OCI-LY1 (cell line): ENCODE measurements at regions not wholly inside any gene's neighbourhood (a gene's known extent, or its start where the extent isn't known, plus 50 kb on each side); places are given as distances from the start of the nearest gene placed in this dataset.

ENCODE experiments used
- H2AFZ ChIP-seq: fragments of 200-600 bp; sonication (generic), shearing (Covaris generic); 2 replicates; pipeline ENCODE4 v1.6.0; 2014; ENCODE audit warnings: antibody characterized with exemption, mild to moderate bottlenecking, low read length
- H3F3A ChIP-seq: fragments of 200-600 bp; sonication (generic), shearing (Covaris generic); 2 replicates; pipeline ENCODE4 v1.6.0; 2014; ENCODE audit warnings: mild to moderate bottlenecking, antibody characterized with exemption, low read length, moderate library complexity; ENCODE audit not compliant: insufficient read depth
- H3K27ac ChIP-seq: fragments of 200-600 bp; sonication (generic); 2 replicates; pipeline ENCODE4 v1.5.1; 2014; ENCODE audit warnings: low read length, mixed run types, mild to moderate bottlenecking, low read depth; ENCODE audit not compliant: poor library complexity, severe bottlenecking
- H3K27me3 ChIP-seq: fragments of 200-600 bp; sonication (generic); 2 replicates; pipeline ENCODE4 v1.6.0; 2014; ENCODE audit warnings: antibody characterized with exemption, mild to moderate bottlenecking, low read length, moderate library complexity; ENCODE audit not compliant: insufficient read depth
- H3K36me3 ChIP-seq: fragments of 200-600 bp; sonication (generic); 2 replicates; pipeline ENCODE4 v1.6.1; 2014; ENCODE audit warnings: mild to moderate bottlenecking, antibody characterized with exemption, low read length, moderate library complexity, mixed read lengths; ENCODE audit not compliant: insufficient read depth
- H3K4me1 ChIP-seq: fragments of 200-600 bp; sonication (generic); 2 replicates; pipeline ENCODE4 v1.5.1; 2014; ENCODE audit warnings: mild to moderate bottlenecking, low read length, moderate library complexity; ENCODE audit not compliant: insufficient read depth, severe bottlenecking
- H3K4me2 ChIP-seq: fragments of 200-600 bp; sonication (generic), shearing (Covaris generic); 2 replicates; pipeline ENCODE4 v1.6.1; 2014; ENCODE audit warnings: low read length
- H3K4me3 ChIP-seq: fragments of 200-600 bp; sonication (generic); 2 replicates; pipeline ENCODE4 v1.5.1; 2014; ENCODE audit warnings: low read length, low read depth, mild to moderate bottlenecking, mixed read lengths; ENCODE audit not compliant: poor library complexity, severe bottlenecking
- H3K79me2 ChIP-seq: fragments of 200-600 bp; shearing (Covaris generic); 2 replicates; pipeline ENCODE4 v1.6.1; 2016; ENCODE audit warnings: mixed run types, low read length, mixed read lengths; ENCODE audit not compliant: insufficient read depth
- H3K9ac ChIP-seq: fragments of 200-600 bp; sonication (generic), shearing (Covaris generic); 2 replicates; pipeline ENCODE4 v1.6.1; 2014; ENCODE audit warnings: mild to moderate bottlenecking, low read length, mixed read lengths
- H3K9me2 ChIP-seq: fragments of 200-600 bp; sonication (generic), shearing (Covaris generic); 2 replicates; pipeline ENCODE4 v1.6.1; 2014; ENCODE audit warnings: low read depth, mild to moderate bottlenecking, low read length, mixed read lengths
- H3K9me3 ChIP-seq: fragments of 200-600 bp; shearing (Covaris generic); 2 replicates; pipeline ENCODE4 v1.6.1; 2014; ENCODE audit warnings: low read length, mixed read lengths
- H4K20me1 ChIP-seq: fragments of 200-600 bp; sonication (generic), shearing (Covaris generic); 2 replicates; pipeline ENCODE4 v1.6.0; 2016; ENCODE audit warnings: mild to moderate bottlenecking, low read length; ENCODE audit not compliant: insufficient read depth
- EZH2 ChIP-seq: fragments of 200-600 bp; sonication (generic), shearing (Covaris generic); IDR thresholded peaks from 2 replicates; pipeline ENCODE4 v1.8.0; 2017; ENCODE audit warnings: borderline replicate concordance, mixed run types, mild to moderate bottlenecking, antibody characterized with exemption, low read length, moderate library complexity, mixed read lengths
- TF ChIP-seq, protein P1 (sequence below): fragments of 200-600 bp; sonication (generic), shearing (Covaris generic); IDR thresholded peaks from 2 replicates; pipeline ENCODE4 v1.5.1; 2017; ENCODE audit warnings: mild to moderate bottlenecking, antibody characterized with exemption, low read length, moderate library complexity, mixed read lengths

GRCh38 chr12:111034083-111034885 is 113.9 kb upstream of the MYL2 start, which contains the start of gene CUX2:
Gene CUX2, plus strand, starts transcription at chr12:111034165.
- Histone ChIP-seq H3K4me2 (no peak within 1 kb of the TSS), H4K20me1 (no peaks in the 10 kb centered on the region), H3K27ac (no peak within 1 kb of the TSS), H3K9me2 (no peaks in the 10 kb centered on the region), H2AFZ (no peak within 1 kb of the TSS), H3K36me3 (no peaks in the 10 kb centered on the region), H3K79me2 (no peaks in the 10 kb centered on the region), H3F3A (no peaks in the 10 kb centered on the region), H3K4me1 (no peaks in the 10 kb centered on the region), H3K9me3 (no peaks in the 10 kb centered on the region), H3K9ac (no peak within 1 kb of the TSS), H3K4me3 (no peak within 1 kb of the TSS), H3K27me3 (no peaks in the 10 kb centered on the region)
- TF ChIP-seq EZH2, result no peak
- TF ChIP-seq, protein P1, sequence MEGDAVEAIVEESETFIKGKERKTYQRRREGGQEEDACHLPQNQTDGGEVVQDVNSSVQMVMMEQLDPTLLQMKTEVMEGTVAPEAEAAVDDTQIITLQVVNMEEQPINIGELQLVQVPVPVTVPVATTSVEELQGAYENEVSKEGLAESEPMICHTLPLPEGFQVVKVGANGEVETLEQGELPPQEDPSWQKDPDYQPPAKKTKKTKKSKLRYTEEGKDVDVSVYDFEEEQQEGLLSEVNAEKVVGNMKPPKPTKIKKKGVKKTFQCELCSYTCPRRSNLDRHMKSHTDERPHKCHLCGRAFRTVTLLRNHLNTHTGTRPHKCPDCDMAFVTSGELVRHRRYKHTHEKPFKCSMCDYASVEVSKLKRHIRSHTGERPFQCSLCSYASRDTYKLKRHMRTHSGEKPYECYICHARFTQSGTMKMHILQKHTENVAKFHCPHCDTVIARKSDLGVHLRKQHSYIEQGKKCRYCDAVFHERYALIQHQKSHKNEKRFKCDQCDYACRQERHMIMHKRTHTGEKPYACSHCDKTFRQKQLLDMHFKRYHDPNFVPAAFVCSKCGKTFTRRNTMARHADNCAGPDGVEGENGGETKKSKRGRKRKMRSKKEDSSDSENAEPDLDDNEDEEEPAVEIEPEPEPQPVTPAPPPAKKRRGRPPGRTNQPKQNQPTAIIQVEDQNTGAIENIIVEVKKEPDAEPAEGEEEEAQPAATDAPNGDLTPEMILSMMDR, result no peak

GRCh38 chr12:111033281-111034082 is 113.1 kb upstream of the MYL2 start:
- no peaks in the 10 kb centered on the region for H3K4me1 ChIP-seq
- H3K9ac ChIP-seq, result no peak overlapping the region
- no peak overlapping the region for H2AFZ ChIP-seq
- no peaks in the 10 kb centered on the region for H3K9me2 ChIP-seq
- H3K9me3 ChIP-seq, result no peaks in the 10 kb centered on the region
- H3K27ac ChIP-seq, result no peak overlapping the region
- no peaks in the 10 kb centered on the region for H3K36me3 ChIP-seq
- H3K4me2 ChIP-seq, result no peak overlapping the region
- no peaks in the 10 kb centered on the region for H3K79me2 ChIP-seq
- TF ChIP-seq, protein P1, result no peak
- no peak for TF ChIP-seq EZH2
- H4K20me1 ChIP-seq, result no peaks in the 10 kb centered on the region
- H3F3A ChIP-seq, result no peaks in the 10 kb centered on the region
- no peak overlapping the region for H3K4me3 ChIP-seq
- no peaks in the 10 kb centered on the region for H3K27me3 ChIP-seq

GRCh38 chr12:111032591-111032919 is 112.2 kb upstream of the MYL2 start:
- no peak for TF ChIP-seq EZH2
- TF ChIP-seq, protein P1, result no peak
- H3K4me2 ChIP-seq, result no peak overlapping the region
- H3K27me3 ChIP-seq, result no peaks in the 10 kb centered on the region
- H3K36me3 ChIP-seq, result no peaks in the 10 kb centered on the region
- H3K4me1 ChIP-seq, result no peaks in the 10 kb centered on the region
- no peaks in the 10 kb centered on the region for H3F3A ChIP-seq
- no peak overlapping the region for H3K9ac ChIP-seq
- no peaks in the 10 kb centered on the region for H3K9me3 ChIP-seq
- no peaks in the 10 kb centered on the region for H3K9me2 ChIP-seq
- no peaks in the 10 kb centered on the region for H4K20me1 ChIP-seq
- no peak overlapping the region for H3K4me3 ChIP-seq
- no peaks in the 10 kb centered on the region for H3K79me2 ChIP-seq
- H3K27ac ChIP-seq, result no peak overlapping the region
- H2AFZ ChIP-seq, result no peak overlapping the region
